Neural progenitor cell (in vitro differentiated cells): ENCODE measurements at regions not wholly inside any gene's neighbourhood (a gene's known extent, or its start where the extent isn't known, plus 50 kb on each side); places are given as distances from the start of the nearest gene placed in this dataset.

ENCODE experiments used
- EZH2 ChIP-seq: fragments of 200-600 bp; sonication (generic); IDR thresholded peaks from 2 replicates; pipeline ENCODE4 v1.6.1; 2017; ENCODE audit warnings: antibody characterized with exemption, mild to moderate bottlenecking, moderate library complexity
- TF ChIP-seq, protein P1 (sequence below): fragments of 200-600 bp; sonication (generic); IDR thresholded peaks from 2 replicates; pipeline ENCODE4 v1.5.1; 2017; ENCODE audit warnings: antibody characterized with exemption, mild to moderate bottlenecking

DNA sequence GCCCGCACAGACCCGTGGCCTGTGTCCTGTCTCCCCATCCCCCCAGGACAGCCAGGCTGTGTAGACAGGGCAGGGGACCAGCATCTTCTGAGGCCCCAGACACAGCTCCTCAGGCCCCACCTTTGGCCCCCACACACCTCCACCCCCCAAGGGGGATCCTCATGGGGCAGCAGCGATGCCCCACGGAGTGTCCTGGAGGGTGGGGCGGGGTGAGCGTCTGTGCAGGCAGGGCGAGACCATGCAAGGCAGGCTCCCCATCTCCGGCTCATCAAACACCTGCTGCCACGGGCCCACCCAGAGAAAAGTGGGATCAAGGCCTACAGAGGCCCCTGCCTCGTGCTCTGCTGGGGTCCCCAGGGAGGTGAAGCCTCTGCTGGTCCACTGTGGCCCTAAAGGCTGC, 118.7 kb upstream of the FOXD4L5 start:
- TF ChIP-seq, protein P1, sequence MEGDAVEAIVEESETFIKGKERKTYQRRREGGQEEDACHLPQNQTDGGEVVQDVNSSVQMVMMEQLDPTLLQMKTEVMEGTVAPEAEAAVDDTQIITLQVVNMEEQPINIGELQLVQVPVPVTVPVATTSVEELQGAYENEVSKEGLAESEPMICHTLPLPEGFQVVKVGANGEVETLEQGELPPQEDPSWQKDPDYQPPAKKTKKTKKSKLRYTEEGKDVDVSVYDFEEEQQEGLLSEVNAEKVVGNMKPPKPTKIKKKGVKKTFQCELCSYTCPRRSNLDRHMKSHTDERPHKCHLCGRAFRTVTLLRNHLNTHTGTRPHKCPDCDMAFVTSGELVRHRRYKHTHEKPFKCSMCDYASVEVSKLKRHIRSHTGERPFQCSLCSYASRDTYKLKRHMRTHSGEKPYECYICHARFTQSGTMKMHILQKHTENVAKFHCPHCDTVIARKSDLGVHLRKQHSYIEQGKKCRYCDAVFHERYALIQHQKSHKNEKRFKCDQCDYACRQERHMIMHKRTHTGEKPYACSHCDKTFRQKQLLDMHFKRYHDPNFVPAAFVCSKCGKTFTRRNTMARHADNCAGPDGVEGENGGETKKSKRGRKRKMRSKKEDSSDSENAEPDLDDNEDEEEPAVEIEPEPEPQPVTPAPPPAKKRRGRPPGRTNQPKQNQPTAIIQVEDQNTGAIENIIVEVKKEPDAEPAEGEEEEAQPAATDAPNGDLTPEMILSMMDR: no peak
- TF ChIP-seq EZH2: no peak
